ENCODE measurements at regions not wholly inside any gene's neighbourhood (a gene's known extent, or its start where the extent isn't known, plus 50 kb on each side); places are given as distances from the start of the nearest gene placed in this dataset.
"Not testable (repeated sequence)": the region's sequence is repeated elsewhere in the genome, so short reads cannot be mapped to it uniquely, and the experiment has no call there.

- DNase-seq: no peak
These were observed 348.9 kb downstream of the MATN1 start for GRCh38 chr1:30374400-30375070.

GRCh38 chr1:30373471-30374399 is 349.6 kb downstream of the MATN1 start:
- DNase-seq: no peak

GRCh38 chr1:30372792-30373433 is 350.5 kb downstream of the MATN1 start:
- DNase-seq: no peak

- no peak for DNase-seq
These were observed 351.2 kb downstream of the MATN1 start for GRCh38 chr1:30371888-30372791.

- DNase-seq: no peak
These were observed 352.1 kb downstream of the MATN1 start for GRCh38 chr1:30371179-30371788.

- no peak for DNase-seq
These were observed 354.6 kb downstream of the MATN1 start for GRCh38 chr1:30368651-30369240.

GRCh38 chr1:30366911-30367310 is 356.5 kb downstream of the MATN1 start:
- DNase-seq: no peak

GRCh38 chr1:30366199-30366598 is 357.2 kb downstream of the MATN1 start:
- DNase-seq: no peak

- no peak for DNase-seq
These were observed 357.8 kb downstream of the MATN1 start for GRCh38 chr1:30365596-30365995.

GRCh38 chr1:30363031-30363430 is 360.4 kb downstream of the MATN1 start:
- DNase-seq: no peak

- no peak for DNase-seq
These were observed 360.8 kb downstream of the MATN1 start for GRCh38 chr1:30362603-30362990.

GRCh38 chr1:30361890-30362602 is 361.3 kb downstream of the MATN1 start:
- not testable (repeated sequence) for DNase-seq

- no peak for DNase-seq
These were observed 362.6 kb downstream of the MATN1 start for GRCh38 chr1:30360753-30361152.

GRCh38 chr1:30360281-30360680 is 363.1 kb downstream of the MATN1 start:
- no peak for DNase-seq

GRCh38 chr1:30359539-30360220 is 363.7 kb downstream of the MATN1 start:
- no peak for DNase-seq

- DNase-seq: no peak
These were observed 364.9 kb downstream of the MATN1 start for GRCh38 chr1:30358500-30358899.

- DNase-seq: no peak
These were observed 366.5 kb downstream of the MATN1 start for GRCh38 chr1:30356839-30357238.

- no peak for DNase-seq
These were observed 369.0 kb downstream of the MATN1 start for GRCh38 chr1:30354410-30354809.

- no peak for DNase-seq
These were observed 369.7 kb downstream of the MATN1 start for GRCh38 chr1:30353637-30354036.

- DNase-seq: no peak
These were observed 375.2 kb downstream of the MATN1 start for GRCh38 chr1:30348147-30348546.
